H9 (cell line): ENCODE measurements at regions not wholly inside any gene's neighbourhood (a gene's known extent, or its start where the extent isn't known, plus 50 kb on each side); places are given as distances from the start of the nearest gene placed in this dataset.

ENCODE experiments used
- DNase-seq: peaks from one replicate; pipeline ENCODE4 v3.0.0-alpha.2; 2017
- H2AFZ ChIP-seq: one replicate; pipeline ENCODE4 v1.6.1; 2013; ENCODE audit warnings: mild to moderate bottlenecking, low read length, control low read depth, moderate library complexity
- H2AK5ac ChIP-seq: 2 replicates; pipeline ENCODE4 v1.6.1; 2013; ENCODE audit warnings: low read length, control low read depth, mixed read lengths; ENCODE audit not compliant: insufficient read length
- H2BK120ac ChIP-seq: one replicate; pipeline ENCODE4 v1.6.1; 2013; ENCODE audit warnings: low read depth, mild to moderate bottlenecking, low read length, control low read depth, inconsistent platforms; ENCODE audit not compliant: poor library complexity, severe bottlenecking
- H2BK12ac ChIP-seq: 2 replicates; pipeline ENCODE4 v1.6.1; 2013; ENCODE audit warnings: low read length, control low read depth, mixed read lengths, low read depth; ENCODE audit not compliant: insufficient read length
- H2BK15ac ChIP-seq: 2 replicates; pipeline ENCODE4 v1.6.1; 2013; ENCODE audit warnings: low read depth, low read length, control low read depth
- H2BK20ac ChIP-seq: one replicate; pipeline ENCODE4 v1.6.1; 2013; ENCODE audit warnings: low read depth, mild to moderate bottlenecking, low read length, control low read depth, inconsistent platforms; ENCODE audit not compliant: poor library complexity, severe bottlenecking
- H2BK5ac ChIP-seq: 2 replicates; pipeline ENCODE4 v1.6.1; 2013; ENCODE audit warnings: low read length, control low read depth, mixed read lengths; ENCODE audit not compliant: insufficient read length
- H3K14ac ChIP-seq: 2 replicates; pipeline ENCODE4 v1.6.1; 2013; ENCODE audit warnings: low read length, control low read depth; ENCODE audit not compliant: insufficient read depth
- H3K18ac ChIP-seq: 2 replicates; pipeline ENCODE4 v1.6.1; 2013; ENCODE audit warnings: low read depth, mild to moderate bottlenecking, mixed read lengths, low read length, control low read depth; ENCODE audit not compliant: insufficient read length
- H3K23ac ChIP-seq: 2 replicates; pipeline ENCODE4 v1.6.1; 2013; ENCODE audit warnings: low read length, control low read depth, mixed read lengths, low read depth; ENCODE audit not compliant: insufficient read length
- H3K23me2 ChIP-seq: 2 replicates; pipeline ENCODE4 v1.6.1; 2013; ENCODE audit warnings: low read depth, mild to moderate bottlenecking, mixed read lengths, low read length, control low read depth; ENCODE audit not compliant: insufficient read length, poor library complexity, severe bottlenecking
- H3K27ac ChIP-seq: 2 replicates; pipeline ENCODE4 v1.5.1; 2013; ENCODE audit warnings: low read length, control low read depth, mixed read lengths, low read depth; ENCODE audit not compliant: insufficient read length
- H3K27me3 ChIP-seq: 2 replicates; pipeline ENCODE4 v1.6.1; 2013; ENCODE audit warnings: low read length, control low read depth, inconsistent platforms; ENCODE audit not compliant: insufficient read depth
- H3K4ac ChIP-seq: 2 replicates; pipeline ENCODE4 v1.6.1; 2013; ENCODE audit warnings: low read depth, mild to moderate bottlenecking, control low read depth, inconsistent platforms, low read length, moderate library complexity
- H3K4me1 ChIP-seq: 2 replicates; pipeline ENCODE4 v1.6.1; 2013; ENCODE audit warnings: low read length, control low read depth, inconsistent platforms; ENCODE audit not compliant: insufficient read depth
- H3K4me2 ChIP-seq: 2 replicates; pipeline ENCODE4 v1.6.1; 2013; ENCODE audit warnings: low read length, control low read depth, mixed read lengths; ENCODE audit not compliant: insufficient read length, insufficient read depth
- H3K56ac ChIP-seq: 2 replicates; pipeline ENCODE4 v1.6.1; 2013; ENCODE audit warnings: low read depth, mild to moderate bottlenecking, mixed read lengths, low read length, control low read depth; ENCODE audit not compliant: insufficient read length
- H3K79me1 ChIP-seq: 2 replicates; pipeline ENCODE4 v1.6.1; 2013; ENCODE audit warnings: low read depth, mild to moderate bottlenecking, moderate library complexity, low read length, control low read depth, inconsistent platforms; ENCODE audit not compliant: insufficient read depth, poor library complexity, severe bottlenecking
- H3K79me2 ChIP-seq: 2 replicates; pipeline ENCODE4 v1.6.1; 2013; ENCODE audit warnings: low read length, control low read depth, inconsistent platforms; ENCODE audit not compliant: insufficient read depth
- H3K9ac ChIP-seq: 2 replicates; pipeline ENCODE4 v1.6.1; 2013; ENCODE audit warnings: low read length, control low read depth, mixed read lengths; ENCODE audit not compliant: insufficient read length; ENCODE audit errors: extremely low read depth
- H3K9me3 ChIP-seq: one replicate; pipeline ENCODE4 v1.6.1; 2013; ENCODE audit warnings: low read depth, low read length, inconsistent platforms; ENCODE audit not compliant: control insufficient read depth
- H3T11ph ChIP-seq: one replicate; pipeline ENCODE4 v1.6.1; 2013; ENCODE audit warnings: mild to moderate bottlenecking, low read length, control low read depth, inconsistent platforms
- H4K20me1 ChIP-seq: one replicate; pipeline ENCODE4 v1.6.1; 2013; ENCODE audit not compliant: control insufficient read depth, insufficient read length, insufficient read depth
- H4K5ac ChIP-seq: 2 replicates; pipeline ENCODE4 v1.6.1; 2013; ENCODE audit warnings: low read depth, mild to moderate bottlenecking, mixed read lengths, low read length, control low read depth; ENCODE audit not compliant: insufficient read length
- H4K8ac ChIP-seq: replicated peaks from 2 replicates; pipeline ENCODE4 v1.6.1; 2013; ENCODE audit warnings: low read length, control low read depth, mixed read lengths, low read depth; ENCODE audit not compliant: insufficient read length
- H4K91ac ChIP-seq: 2 replicates; pipeline ENCODE4 v1.6.1; 2013; ENCODE audit warnings: low read depth, mild to moderate bottlenecking, moderate library complexity, mixed read lengths, low read length, control low read depth; ENCODE audit not compliant: insufficient read length
- H3K27ac Mint-ChIP-seq, 3 experiments: 2 replicates in 2 of 3; 3 replicates in 1 of 3; pipeline ENCODE4 v1.8.0; 2020 to 2021; ENCODE audit warnings: mixed read lengths in 3 of 3, mild to moderate bottlenecking in 1 of 3, moderate library complexity in 1 of 3
- H3K27me3 Mint-ChIP-seq: 2 replicates; pipeline ENCODE4 v1.8.0; 2021; ENCODE audit warnings: low read depth, mild to moderate bottlenecking, moderate library complexity, mixed read lengths
- H3K36me3 Mint-ChIP-seq, 3 experiments: 2 replicates in 2 of 3; 3 replicates in 1 of 3; pipeline ENCODE4 v1.8.0; 2020 to 2021; ENCODE audit warnings: low read depth in 3 of 3, mixed read lengths in 3 of 3; ENCODE audit not compliant: insufficient read depth in 1 of 3
- H3K4me1 Mint-ChIP-seq, 2 experiments: 2 replicates each; pipeline ENCODE4 v1.8.0; 2020; ENCODE audit warnings: mixed read lengths in 2 of 2
- H3K4me3 Mint-ChIP-seq, 2 experiments: 2 replicates in 1 of 2; 3 replicates in 1 of 2; pipeline ENCODE4 v1.8.0; 2020 to 2021; ENCODE audit warnings: mild to moderate bottlenecking in 2 of 2, mixed read lengths in 2 of 2, moderate library complexity in 1 of 2
- H3K9me3 Mint-ChIP-seq, 2 experiments: 2 replicates in 1 of 2; 3 replicates in 1 of 2; pipeline ENCODE4 v1.8.0; 2020; ENCODE audit warnings: mild to moderate bottlenecking in 2 of 2, mixed read lengths in 2 of 2, moderate library complexity in 1 of 2
- WGBS: extraction: QIAGEN DNeasy Blood & Tissue Kit; methylation state at CpG from one replicate; pipeline ENCODE4 v1.1.7; 2013; ENCODE audit warnings: missing lambda C conversion rate, low lambda C conversion rate, mixed read lengths; ENCODE audit not compliant: insufficient read length; ENCODE audit errors: extremely low coverage; 5-methylcytosine and 5-hydroxymethylcytosine counted together
- TF ChIP-seq, protein P1 (sequence below): fragments of 200-600 bp; sonication (generic); conservative IDR thresholded peaks from 3 replicates; pipeline ENCODE4 v1.8.0; 2021; ENCODE audit warnings: antibody characterized with exemption, mild to moderate bottlenecking

DNA sequence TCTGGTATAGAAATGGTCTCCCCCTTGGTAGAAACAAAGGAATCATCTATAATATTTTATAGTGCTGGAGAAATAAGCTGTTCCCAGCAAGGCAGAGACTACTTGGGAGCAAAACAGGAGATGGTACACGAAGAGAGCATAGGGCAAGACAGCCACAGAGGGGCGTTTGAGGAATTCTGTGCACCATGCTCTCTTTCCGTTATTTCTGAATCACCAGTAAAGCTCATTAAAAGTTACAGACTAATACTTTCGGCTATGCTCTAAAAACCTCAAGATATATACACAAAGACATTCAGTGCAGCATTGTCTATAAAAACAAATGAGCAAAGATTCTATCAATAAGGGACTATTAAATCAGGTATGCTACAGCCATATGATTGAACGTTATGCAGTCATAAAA, 68.5 kb upstream of the FHIP2A start:
- Histone ChIP-seq H3K27ac (no peak overlapping the region), H3K4me1 (no peaks in the 10 kb centered on the region; the same call in 1 of the 2 replicates)
- H3K4me3 Mint-ChIP-seq = no peak overlapping the region

More for the DNA sequence above, 68.5 kb upstream of the FHIP2A start:
- no peak overlapping the region for H3K27ac Mint-ChIP-seq
- Histone ChIP-seq H3K56ac (no peak overlapping the region), H3K4me2 (no peak overlapping the region), H3K4ac (no peak overlapping the region), H3K27me3 (no peaks in the 10 kb centered on the region), H2BK5ac (no peak overlapping the region), H2AFZ (no peak overlapping the region), H3K14ac (no peak overlapping the region), H2BK120ac (no peak overlapping the region), H3K79me1 (no peaks in the 10 kb centered on the region), H3K23me2 (no peaks in the 10 kb centered on the region), H4K5ac (no peak overlapping the region), H4K91ac (no peak overlapping the region), H2BK20ac (no peak overlapping the region), H3T11ph (no peak overlapping the region), H3K9me3 (no peaks in the 10 kb centered on the region), H3K23ac (no peak overlapping the region), H2BK15ac (no peak overlapping the region), H4K8ac (no peak overlapping the region), H2AK5ac (no peak overlapping the region), H4K20me1 (no peaks in the 10 kb centered on the region), H3K9ac (no peak overlapping the region), H3K79me2 (no peaks in the 10 kb centered on the region), H3K18ac (no peak overlapping the region), H2BK12ac (no peak overlapping the region)
- TF ChIP-seq, protein P1, sequence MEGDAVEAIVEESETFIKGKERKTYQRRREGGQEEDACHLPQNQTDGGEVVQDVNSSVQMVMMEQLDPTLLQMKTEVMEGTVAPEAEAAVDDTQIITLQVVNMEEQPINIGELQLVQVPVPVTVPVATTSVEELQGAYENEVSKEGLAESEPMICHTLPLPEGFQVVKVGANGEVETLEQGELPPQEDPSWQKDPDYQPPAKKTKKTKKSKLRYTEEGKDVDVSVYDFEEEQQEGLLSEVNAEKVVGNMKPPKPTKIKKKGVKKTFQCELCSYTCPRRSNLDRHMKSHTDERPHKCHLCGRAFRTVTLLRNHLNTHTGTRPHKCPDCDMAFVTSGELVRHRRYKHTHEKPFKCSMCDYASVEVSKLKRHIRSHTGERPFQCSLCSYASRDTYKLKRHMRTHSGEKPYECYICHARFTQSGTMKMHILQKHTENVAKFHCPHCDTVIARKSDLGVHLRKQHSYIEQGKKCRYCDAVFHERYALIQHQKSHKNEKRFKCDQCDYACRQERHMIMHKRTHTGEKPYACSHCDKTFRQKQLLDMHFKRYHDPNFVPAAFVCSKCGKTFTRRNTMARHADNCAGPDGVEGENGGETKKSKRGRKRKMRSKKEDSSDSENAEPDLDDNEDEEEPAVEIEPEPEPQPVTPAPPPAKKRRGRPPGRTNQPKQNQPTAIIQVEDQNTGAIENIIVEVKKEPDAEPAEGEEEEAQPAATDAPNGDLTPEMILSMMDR = no peak
- H3K27me3 Mint-ChIP-seq = no peaks in the 10 kb centered on the region; the same call in 1 of the 2 replicates
- H3K9me3 Mint-ChIP-seq = no peaks in the 10 kb centered on the region; a peak in 1 of 5 replicates
- DNase-seq = no peak
- WGBS = no CpG with 5 or more reads among the region's 5 CpGs
- no peaks in the 10 kb centered on the region for H3K4me1 Mint-ChIP-seq
- no peaks in the 10 kb centered on the region; a peak in 1 of 7 replicates for H3K36me3 Mint-ChIP-seq
